Ishikawa (cell line): ENCODE measurements at regions not wholly inside any gene's neighbourhood (a gene's known extent, or its start where the extent isn't known, plus 50 kb on each side); places are given as distances from the start of the nearest gene placed in this dataset.

Experiments
- CEBPB ChIP-seq: IDR thresholded peaks from 2 replicates; pipeline ENCODE4 v1.6.1; 2012
- CREB1 ChIP-seq: IDR thresholded peaks from 2 replicates; pipeline ENCODE4 v1.6.1; 2012; ENCODE audit warnings: low read depth
- EGR1 ChIP-seq: IDR thresholded peaks from 2 replicates; pipeline ENCODE4 v1.6.1; 2012
- EP300 ChIP-seq: IDR thresholded peaks from 2 replicates; pipeline ENCODE4 v1.6.1; 2012; ENCODE audit warnings: borderline replicate concordance
- FOXM1 ChIP-seq: IDR thresholded peaks from 2 replicates; pipeline ENCODE4 v1.6.1; 2012; ENCODE audit warnings: low read depth, borderline replicate concordance
- MAX ChIP-seq: IDR thresholded peaks from 2 replicates; pipeline ENCODE4 v1.6.1; 2012
- NFIC ChIP-seq: IDR thresholded peaks from 2 replicates; pipeline ENCODE4 v1.6.1; 2012
- RAD21 ChIP-seq: IDR thresholded peaks from 2 replicates; pipeline ENCODE4 v1.6.1; 2012; ENCODE audit warnings: low read depth
- REST ChIP-seq: IDR thresholded peaks from 2 replicates; pipeline ENCODE4 v1.6.1; 2012; ENCODE audit warnings: low read depth, mild to moderate bottlenecking
- TAF1 ChIP-seq: IDR thresholded peaks from 2 replicates; pipeline ENCODE4 v1.6.1; 2012; ENCODE audit warnings: low read depth, mild to moderate bottlenecking
- TCF12 ChIP-seq: IDR thresholded peaks from 2 replicates; pipeline ENCODE4 v1.6.1; 2012; ENCODE audit warnings: low read depth
- TEAD4 ChIP-seq: IDR thresholded peaks from 2 replicates; pipeline ENCODE4 v1.6.1; 2012
- USF1 ChIP-seq: IDR thresholded peaks from 2 replicates; pipeline ENCODE4 v1.6.1; 2012
- YY1 ChIP-seq: IDR thresholded peaks from 2 replicates; pipeline ENCODE4 v1.6.1; 2012; ENCODE audit warnings: low read depth
- ZBTB7A ChIP-seq: IDR thresholded peaks from 2 replicates; pipeline ENCODE4 v1.6.1; 2012; ENCODE audit warnings: low read depth

- no peak for TF ChIP-seq EP300
- no peak for TF ChIP-seq NFIC
- TF ChIP-seq MAX, result no peak
- TF ChIP-seq RAD21, result no peak
- TF ChIP-seq YY1, result no peak
- TF ChIP-seq CREB1, result no peak
- TF ChIP-seq TCF12, result no peak
- no peak for TF ChIP-seq USF1
- no peak for TF ChIP-seq CEBPB
- TF ChIP-seq REST, result no peak
- no peak for TF ChIP-seq ZBTB7A
- no peak for TF ChIP-seq TAF1
- TF ChIP-seq FOXM1, result no peak
- no peak for TF ChIP-seq TEAD4
- TF ChIP-seq EGR1, result no peak
Observed at GRCh38 chr9:80934095-80934494, 755.3 kb downstream of the TLE1 start.

GRCh38 chr9:80932947-80933780 lies 756.2 kb downstream of the TLE1 start:
- no peak for TF ChIP-seq CREB1

GRCh38 chr9:80932181-80932580 lies 757.2 kb downstream of the TLE1 start:
- TF ChIP-seq CEBPB (no peak), YY1 (no peak), USF1 (no peak), ZBTB7A (no peak), FOXM1 (no peak)

- no peak for TF ChIP-seq USF1
- TF ChIP-seq FOXM1, result no peak
- TF ChIP-seq TCF12, result no peak
- no peak for TF ChIP-seq RAD21
- no peak for TF ChIP-seq CREB1
Observed at GRCh38 chr9:80931163-80931562, 758.2 kb downstream of the TLE1 start.

- TF ChIP-seq CEBPB (no peak), ZBTB7A (no peak), TAF1 (no peak), REST (no peak), TCF12 (no peak), NFIC (no peak), YY1 (no peak), CREB1 (no peak), TEAD4 (no peak), EP300 (no peak), EGR1 (no peak)
Observed at GRCh38 chr9:80928697-80929096, 760.6 kb downstream of the TLE1 start.

GRCh38 chr9:80926611-80927010 lies 762.7 kb downstream of the TLE1 start:
- no peak for TF ChIP-seq CREB1
- no peak for TF ChIP-seq EP300
- no peak for TF ChIP-seq TEAD4
